ENCODE measurements at regions not wholly inside any gene's neighbourhood (a gene's known extent, or its start where the extent isn't known, plus 50 kb on each side); places are given as distances from the start of the nearest gene placed in this dataset.

DNA sequence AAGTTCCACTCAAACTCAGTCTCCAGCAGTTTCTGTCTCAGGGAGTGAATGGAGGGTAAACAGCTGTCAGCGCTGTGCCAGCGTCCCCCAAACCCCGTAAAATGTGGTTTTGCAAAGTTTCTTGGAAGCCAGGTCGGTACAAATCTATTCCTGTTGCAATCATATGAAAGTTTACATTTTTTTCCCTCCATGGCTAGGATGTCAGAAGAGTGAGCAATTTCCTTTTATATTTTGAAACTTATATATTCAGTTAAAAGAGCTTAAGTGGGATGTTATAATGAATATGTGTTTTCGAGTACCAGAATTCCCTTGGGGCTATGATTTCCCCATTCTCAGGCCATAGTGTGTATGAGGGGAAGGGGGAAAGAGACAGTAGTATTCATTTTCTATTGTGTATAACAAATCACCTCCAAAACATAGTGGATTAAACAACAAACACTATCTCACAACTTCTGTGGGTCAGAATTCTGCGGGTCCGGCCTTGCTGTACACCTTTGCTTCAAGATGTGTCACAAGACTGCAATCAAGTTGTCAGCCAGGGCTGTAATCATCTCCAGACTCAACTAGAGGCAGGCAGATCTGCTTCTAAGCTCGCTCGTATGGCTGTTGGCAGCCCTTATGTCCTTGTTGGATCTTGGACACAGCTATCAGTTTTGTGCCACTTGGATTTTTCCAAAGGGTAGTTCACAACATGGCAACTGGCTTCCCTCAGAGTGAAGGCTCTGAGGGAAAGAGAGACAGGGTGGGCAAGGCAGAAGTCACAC lies 107.4 kb downstream of the SNX18 start:
- Mint-ChIP-seq H3K27me3 (peaks cover 0 to 1% of the 10 kb centered on the region in 2 donors), H3K36me3 (no peaks in the 10 kb centered on the region), H3K27ac (no peak overlapping the region), H3K4me1 (peaks cover 0 to 11% (median under 1%) of the 10 kb centered on the region in 4 donors), H3K9me3 (peaks cover 0 to 13% (median 7%) of the 10 kb centered on the region in 8 donors), H3K4me3 (no peak overlapping the region)
- POLR2A ChIA-PET (ENCODE audit: partially characterized antibody), result no interaction called here
- H3K4me1 ChIP-seq (ENCODE audit: insufficient read depth, low read length), result no peaks in the 10 kb centered on the region
- CTCF ChIA-PET (ENCODE audit: partially characterized antibody), result no interaction called here
- intact Hi-C loops (cut with micrococcal nuclease), result no loop called here
- no peaks in the 10 kb centered on the region for H3K36me3 ChIP-seq (ENCODE audit: insufficient read depth, low read length)
- DNase-seq, result no peak
- no peaks in the 10 kb centered on the region for H3K27me3 ChIP-seq (ENCODE audit: insufficient read depth, low read length)
- no peak overlapping the region for H3K27ac ChIP-seq (ENCODE audit: low read depth, low read length)
- no peaks in the 10 kb centered on the region for H3K9me3 ChIP-seq (ENCODE audit: control insufficient read depth in 1 of 2, low read length in 2 of 2)
- H3K4me3 ChIP-seq (ENCODE audit: low read length in 2 of 2), result no peak overlapping the region

DNA sequence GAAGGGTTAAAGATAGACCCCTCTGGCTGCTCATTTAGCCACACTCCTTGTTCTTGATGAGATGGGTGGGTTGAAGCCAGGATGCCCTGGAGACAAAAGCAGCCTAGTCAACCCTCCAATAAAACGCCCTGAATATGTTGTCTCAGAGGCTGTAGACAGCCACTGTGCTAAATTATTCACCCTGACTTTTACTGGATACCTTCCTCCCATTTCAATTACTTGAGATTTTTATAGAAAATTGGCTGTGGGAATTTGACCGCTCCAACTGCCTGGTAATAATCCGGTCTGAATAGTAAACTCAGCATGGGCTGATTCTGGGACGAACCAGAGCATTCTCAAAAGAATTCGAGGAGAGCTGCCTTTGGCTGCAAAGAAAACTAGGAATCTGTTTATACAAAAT lies 104.2 kb downstream of the SNX18 start:
- Mint-ChIP-seq H3K9me3 (peaks cover 0 to 2% (median 0%) of the 10 kb centered on the region in 8 donors), H3K27me3 (peaks cover 0 to 1% of the 10 kb centered on the region in 2 donors), H3K4me3 (no peak overlapping the region), H3K4me1 (peaks cover 0 to 10% (median 4%) of the 10 kb centered on the region in 4 donors), H3K36me3 (no peaks in the 10 kb centered on the region), H3K27ac (no peak overlapping the region)
- ChIA-PET POLR2A (ENCODE audit: partially characterized antibody) (no interaction called here), CTCF (ENCODE audit: partially characterized antibody) (interaction anchor here (0.9 to 1.5 kb wide), 2 partner anchors 16 to 223 kb away, joined by 3 read pairs; no protein-coding TSS in a partner anchor)
- no peak overlapping the region for H3K27ac ChIP-seq (ENCODE audit: low read depth, low read length)
- no peaks in the 10 kb centered on the region for H3K9me3 ChIP-seq (ENCODE audit: control insufficient read depth in 1 of 2, low read length in 2 of 2)
- no peaks in the 10 kb centered on the region for H3K27me3 ChIP-seq (ENCODE audit: insufficient read depth, low read length)
- H3K4me1 ChIP-seq (ENCODE audit: insufficient read depth, low read length), result no peaks in the 10 kb centered on the region
- H3K36me3 ChIP-seq (ENCODE audit: insufficient read depth, low read length), result no peaks in the 10 kb centered on the region
- intact Hi-C loops (cut with micrococcal nuclease), result no loop called here
- no peak for DNase-seq
- H3K4me3 ChIP-seq (ENCODE audit: low read length in 2 of 2), result no peak overlapping the region

DNA sequence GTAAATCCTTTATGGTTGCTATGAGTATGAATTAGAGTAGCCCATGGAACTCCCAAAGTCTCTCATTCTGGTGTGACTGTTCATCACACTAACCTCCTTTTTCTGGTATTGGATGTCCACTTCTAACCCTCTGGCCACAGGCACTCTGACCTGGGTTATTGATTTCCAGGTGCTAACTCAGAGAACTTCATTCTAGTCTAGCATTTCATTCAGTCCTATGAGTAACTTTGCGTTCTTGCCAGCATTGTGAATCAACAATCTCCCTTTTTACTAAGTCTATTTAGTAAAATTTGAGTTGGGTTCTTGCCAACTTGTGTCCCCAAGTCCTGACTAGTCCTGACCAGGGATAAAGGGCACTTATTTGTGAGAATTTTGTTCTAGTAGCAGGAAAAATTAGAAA lies 103.5 kb downstream of the SNX18 start:
- no peak overlapping the region for H3K4me3 Mint-ChIP-seq
- CTCF ChIA-PET (ENCODE audit: partially characterized antibody), result interaction anchor here (0.9 kb wide), 1 partner anchor 17 kb away, joined by 3 read pairs; no protein-coding TSS in a partner anchor
- H3K27ac Mint-ChIP-seq, result peak overlapping the region in 1 of 7 donors; percentile 14
- intact Hi-C loops (cut with micrococcal nuclease), result no loop called here
- POLR2A ChIA-PET (ENCODE audit: partially characterized antibody), result no interaction called here
- Histone ChIP-seq H3K9me3 (ENCODE audit: control insufficient read depth in 1 of 2, low read length in 2 of 2) (no peaks in the 10 kb centered on the region), H3K4me3 (ENCODE audit: low read length in 2 of 2) (no peak overlapping the region), H3K4me1 (ENCODE audit: insufficient read depth, low read length) (no peaks in the 10 kb centered on the region), H3K27ac (ENCODE audit: low read depth, low read length) (no peak overlapping the region), H3K27me3 (ENCODE audit: insufficient read depth, low read length) (no peaks in the 10 kb centered on the region), H3K36me3 (ENCODE audit: insufficient read depth, low read length) (no peaks in the 10 kb centered on the region)
- H3K9me3 Mint-ChIP-seq, result peaks cover 0 to 2% (median 0%) of the 10 kb centered on the region in 8 donors
- no peaks in the 10 kb centered on the region for H3K36me3 Mint-ChIP-seq
- peaks cover 0 to 1% of the 10 kb centered on the region in 2 donors for H3K27me3 Mint-ChIP-seq
- peaks cover 0 to 6% (median 3%) of the 10 kb centered on the region in 4 donors for H3K4me1 Mint-ChIP-seq
- DNase-seq, result no peak

DNA sequence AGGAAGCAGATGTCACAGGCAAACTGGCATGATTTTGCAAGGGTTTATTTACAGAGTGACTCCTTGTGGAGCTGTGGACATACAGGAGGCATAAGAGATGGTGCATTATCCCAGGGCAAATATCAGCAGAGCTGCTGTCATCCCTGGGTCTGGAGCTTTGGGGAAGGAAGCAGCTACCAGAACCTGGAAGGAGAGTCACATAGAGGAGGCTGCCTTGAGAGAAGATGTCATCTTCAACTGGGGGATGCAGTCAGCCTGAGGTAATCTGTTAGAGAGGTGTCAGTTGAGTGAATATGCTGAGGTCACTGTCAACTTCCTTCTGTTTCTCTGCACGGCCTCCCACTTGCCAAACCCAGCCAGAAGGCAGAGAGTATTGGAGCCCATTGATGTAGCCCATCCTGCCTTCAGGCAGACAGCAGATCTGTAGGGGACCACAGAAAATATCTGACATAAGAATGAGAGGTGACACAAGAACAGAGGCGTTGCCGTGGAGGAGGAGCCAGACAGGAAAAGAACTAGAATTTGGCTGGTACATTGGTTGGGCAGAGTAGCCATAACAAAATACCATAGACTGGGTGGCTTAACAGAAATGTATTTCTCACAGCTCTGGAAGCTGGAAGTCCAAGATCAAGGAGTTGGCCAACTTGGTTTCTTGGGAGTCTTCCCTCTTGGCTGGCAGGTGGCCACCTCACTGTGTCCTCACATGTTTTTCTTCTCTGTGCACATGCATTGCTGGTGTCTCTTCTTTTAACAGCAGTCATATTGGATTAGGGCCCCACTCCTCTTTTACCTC lies 102.8 kb downstream of the SNX18 start:
- H3K36me3 ChIP-seq (ENCODE audit: insufficient read depth, low read length), result no peaks in the 10 kb centered on the region
- no peaks in the 10 kb centered on the region for H3K27me3 ChIP-seq (ENCODE audit: insufficient read depth, low read length)
- intact Hi-C loops (cut with micrococcal nuclease), result no loop called here
- no peaks in the 10 kb centered on the region for H3K4me1 ChIP-seq (ENCODE audit: insufficient read depth, low read length)
- POLR2A ChIA-PET (ENCODE audit: partially characterized antibody), result interaction anchor here (0.7 kb wide), 2 partner anchors 10 to 99 kb away, joined by 3 to 4 read pairs; no protein-coding TSS in a partner anchor
- H3K27ac ChIP-seq (ENCODE audit: low read depth, low read length), result no peak overlapping the region
- DNase-seq, result no peak
- Mint-ChIP-seq H3K36me3 (no peaks in the 10 kb centered on the region), H3K9me3 (peaks cover 0 to 2% (median 0%) of the 10 kb centered on the region in 8 donors), H3K4me1 (peaks cover 0 to 6% (median 4%) of the 10 kb centered on the region in 4 donors), H3K27me3 (peaks cover 0 to 1% of the 10 kb centered on the region in 2 donors), H3K4me3 (no peak overlapping the region), H3K27ac (no peak overlapping the region)
- no peak overlapping the region for H3K4me3 ChIP-seq (ENCODE audit: low read length in 2 of 2)
- no peaks in the 10 kb centered on the region for H3K9me3 ChIP-seq (ENCODE audit: control insufficient read depth in 1 of 2, low read length in 2 of 2)
- CTCF ChIA-PET (ENCODE audit: partially characterized antibody), result interaction anchor here (1.2 to 1.8 kb wide), 2 partner anchors 13 to 225 kb away, joined by 4 to 5 read pairs; no protein-coding TSS in a partner anchor

DNA sequence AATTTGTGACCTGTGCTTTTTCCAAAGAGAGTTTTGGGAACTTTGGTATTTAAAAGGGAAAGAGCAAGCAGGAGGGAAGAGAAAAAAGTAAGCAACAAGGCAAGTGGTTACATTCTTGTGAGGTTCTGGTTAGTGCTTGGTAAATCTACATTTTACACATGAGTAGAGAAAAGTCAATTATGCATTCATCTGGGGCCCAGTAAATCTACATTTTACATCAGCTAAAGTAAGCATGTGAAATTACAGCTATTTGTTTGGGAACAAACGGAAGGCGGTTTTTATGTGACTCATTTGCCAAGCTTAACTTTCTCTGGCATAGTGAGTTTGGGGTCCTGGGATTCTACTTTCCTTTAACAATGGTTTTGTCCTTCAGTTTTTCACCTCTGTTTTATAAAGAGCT lies 102.2 kb downstream of the SNX18 start:
- ChIA-PET CTCF (ENCODE audit: partially characterized antibody) (interaction anchor here (1.2 to 1.8 kb wide), 2 partner anchors 14 to 225 kb away, joined by 4 to 5 read pairs; no protein-coding TSS in a partner anchor), POLR2A (ENCODE audit: partially characterized antibody) (interaction anchor here (0.7 to 1.4 kb wide), 3 partner anchors 9 to 124 kb away, joined by 3 to 4 read pairs (median 3); no protein-coding TSS in a partner anchor)
- Histone ChIP-seq H3K36me3 (ENCODE audit: insufficient read depth, low read length) (no peaks in the 10 kb centered on the region), H3K27ac (ENCODE audit: low read depth, low read length) (no peak overlapping the region), H3K4me3 (ENCODE audit: low read length in 2 of 2) (no peak overlapping the region), H3K9me3 (ENCODE audit: control insufficient read depth in 1 of 2, low read length in 2 of 2) (no peaks in the 10 kb centered on the region), H3K27me3 (ENCODE audit: insufficient read depth, low read length) (no peaks in the 10 kb centered on the region), H3K4me1 (ENCODE audit: insufficient read depth, low read length) (no peaks in the 10 kb centered on the region)
- intact Hi-C loops (cut with micrococcal nuclease), result no loop called here
- H3K27ac Mint-ChIP-seq, result no peak overlapping the region
- H3K9me3 Mint-ChIP-seq, result peaks cover 0 to 2% (median 0%) of the 10 kb centered on the region in 8 donors
- H3K4me1 Mint-ChIP-seq, result peaks cover 0 to 6% (median 5%) of the 10 kb centered on the region in 4 donors
- peaks cover 0 to 1% of the 10 kb centered on the region in 2 donors for H3K27me3 Mint-ChIP-seq
- DNase-seq, result no peak
- H3K36me3 Mint-ChIP-seq, result no peaks in the 10 kb centered on the region
- H3K4me3 Mint-ChIP-seq, result no peak overlapping the region

DNA sequence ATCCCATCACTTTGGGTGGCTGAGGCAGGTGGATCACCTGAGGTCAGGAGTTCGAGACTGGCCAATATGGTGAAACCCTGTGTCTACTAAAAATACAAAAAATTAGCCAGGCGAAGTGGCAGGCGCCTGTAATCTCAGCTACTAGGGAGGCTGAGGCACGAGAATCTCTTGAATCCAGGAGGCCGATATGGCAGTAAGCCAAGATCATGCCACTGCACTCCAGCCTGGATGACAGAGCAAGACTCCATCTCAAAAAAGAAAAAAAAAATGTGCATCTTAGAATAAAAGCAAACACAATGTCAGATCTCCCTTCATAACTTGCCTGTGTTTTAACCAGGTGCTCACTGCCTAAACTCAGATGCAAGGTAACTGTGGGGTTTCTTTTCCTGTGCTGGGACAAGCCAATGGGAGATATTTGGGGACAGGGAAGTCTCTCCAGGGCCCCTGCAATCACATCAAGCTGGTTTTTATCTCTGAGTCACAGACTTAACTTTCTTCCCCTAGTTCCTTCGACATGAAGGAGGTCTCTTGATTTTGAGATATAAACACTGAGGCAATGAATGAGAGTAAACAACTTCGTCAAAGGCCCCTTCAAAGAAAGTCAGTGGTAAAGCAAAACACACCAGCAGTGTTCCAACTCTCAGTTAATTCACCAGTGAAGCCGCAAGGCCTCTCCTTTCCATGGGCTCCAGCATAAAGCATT lies 99.1 kb downstream of the SNX18 start:
- no peak for DNase-seq
- Histone ChIP-seq H3K36me3 (ENCODE audit: insufficient read depth, low read length) (no peaks in the 10 kb centered on the region), H3K4me1 (ENCODE audit: insufficient read depth, low read length) (no peaks in the 10 kb centered on the region), H3K27me3 (ENCODE audit: insufficient read depth, low read length) (no peaks in the 10 kb centered on the region), H3K27ac (ENCODE audit: low read depth, low read length) (no peak overlapping the region), H3K4me3 (ENCODE audit: low read length in 2 of 2) (no peak overlapping the region), H3K9me3 (ENCODE audit: control insufficient read depth in 1 of 2, low read length in 2 of 2) (no peaks in the 10 kb centered on the region)
- Mint-ChIP-seq H3K9me3 (peaks cover 0 to 2% (median 0%) of the 10 kb centered on the region in 8 donors), H3K36me3 (no peaks in the 10 kb centered on the region), H3K4me1 (peaks cover 3 to 8% (median 6%) of the 10 kb centered on the region in 4 donors), H3K27me3 (no peaks in the 10 kb centered on the region), H3K4me3 (no peak overlapping the region), H3K27ac (peak overlapping the region in 1 of 7 donors; percentile 11)
- POLR2A ChIA-PET (ENCODE audit: partially characterized antibody), result interaction anchor here (3.3 kb wide), 1 partner anchor 30 kb away, joined by 11 read pairs; no protein-coding TSS in a partner anchor
- CTCF ChIA-PET (ENCODE audit: partially characterized antibody), result interaction anchor here (2.6 kb wide), 1 partner anchor 228 kb away, joined by 7 read pairs; no protein-coding TSS in a partner anchor
- intact Hi-C loops (cut with micrococcal nuclease), result no loop called here
